Esophagus squamous epithelium (tissue), 5 donors: ENCODE measurements at regions not wholly inside any gene's neighbourhood (a gene's known extent, or its start where the extent isn't known, plus 50 kb on each side); places are given as distances from the start of the nearest gene placed in this dataset.

Experiments used
- DNase-seq: peaks from one replicate; lab custom pipeline; 2025; lab: John Stamatoyannopoulos, UW
- H3K27ac ChIP-seq, 4 donors: fragments of 200-600 bp; sonication (generic); one replicate each; pipeline ENCODE4 v1.5.1; 2016 to 2019; ENCODE audit warnings: mild to moderate bottlenecking in 1 of 4
- H3K27me3 ChIP-seq, 4 donors: fragments of 200-600 bp; sonication (generic); 1 replicate in 3 of 4; 2 replicates in 1 of 4; pipeline versions ENCODE4 v1.5.1 to v1.6.0; 2017 to 2021; ENCODE audit warnings: antibody characterized with exemption in 1 of 4
- H3K36me3 ChIP-seq, 3 donors: fragments of 200-600 bp; sonication (generic); one replicate each; pipeline ENCODE4 v1.5.1; 2016 to 2019
- H3K4me1 ChIP-seq, 3 donors: fragments of 200-600 bp; sonication (generic); one replicate each; pipeline ENCODE4 v1.5.1; 2017 to 2019
- H3K4me3 ChIP-seq, 4 donors: fragments of 200-600 bp; sonication (generic); 1 replicate in 3 of 4; 2 replicates in 1 of 4; pipeline ENCODE4 v1.5.1; 2016 to 2019; ENCODE audit warnings: mild to moderate bottlenecking in 2 of 4, moderate library complexity in 1 of 4
- H3K9me3 ChIP-seq, 3 donors: fragments of 200-600 bp; sonication (generic); one replicate each; pipeline ENCODE4 v1.5.1; 2016 to 2019
- POLR2A ChIP-seq, 4 donors: fragments of 450-650 bp; IDR thresholded peaks; one replicate each; pipeline ENCODE4 v1.6.1; 2017; ENCODE audit warnings: antibody characterized with exemption in 4 of 4, mild to moderate bottlenecking in 4 of 4, moderate library complexity in 3 of 4
- WGBS, 2 donors: methylation state at CpG; one replicate each; pipeline ENCODE4 v1.1.5; 2018; 5-methylcytosine and 5-hydroxymethylcytosine counted together
- intact Hi-C: fragments of 100-400 bp; cut with DNase I; formaldehyde crosslinking; loops from one replicate; pipeline ENCODE4 v1.15.0; 2022
- TF ChIP-seq, protein P1 (sequence below), 6 experiments: fragments of 450-650 bp in 4 of 6; fragments of 200-600 bp in 2 of 6; sonication (generic) in 2 of 6; IDR thresholded peaks; one replicate each; pipeline ENCODE4 v1.5.1; 2016 to 2019; ENCODE audit warnings: antibody characterized with exemption in 6 of 6, mild to moderate bottlenecking in 4 of 6, moderate library complexity in 4 of 6
- donor health status: DM: yes; HTN: yes; CAD: no.

GRCh38 chr11:38143852-38144251 lies 1545.8 kb upstream of the RAG2 start:
- no peak overlapping the region for H3K27ac ChIP-seq
- peaks cover 0 to 17% (median 0%) of the 10 kb centered on the region in 3 donors for H3K9me3 ChIP-seq
- no peaks in the 10 kb centered on the region for H3K36me3 ChIP-seq
- intact Hi-C loops: no loop called here
- DNase-seq: no peak
- H3K27me3 ChIP-seq: no peaks in the 10 kb centered on the region
- no peak overlapping the region for H3K4me3 ChIP-seq
- TF ChIP-seq, protein P1, sequence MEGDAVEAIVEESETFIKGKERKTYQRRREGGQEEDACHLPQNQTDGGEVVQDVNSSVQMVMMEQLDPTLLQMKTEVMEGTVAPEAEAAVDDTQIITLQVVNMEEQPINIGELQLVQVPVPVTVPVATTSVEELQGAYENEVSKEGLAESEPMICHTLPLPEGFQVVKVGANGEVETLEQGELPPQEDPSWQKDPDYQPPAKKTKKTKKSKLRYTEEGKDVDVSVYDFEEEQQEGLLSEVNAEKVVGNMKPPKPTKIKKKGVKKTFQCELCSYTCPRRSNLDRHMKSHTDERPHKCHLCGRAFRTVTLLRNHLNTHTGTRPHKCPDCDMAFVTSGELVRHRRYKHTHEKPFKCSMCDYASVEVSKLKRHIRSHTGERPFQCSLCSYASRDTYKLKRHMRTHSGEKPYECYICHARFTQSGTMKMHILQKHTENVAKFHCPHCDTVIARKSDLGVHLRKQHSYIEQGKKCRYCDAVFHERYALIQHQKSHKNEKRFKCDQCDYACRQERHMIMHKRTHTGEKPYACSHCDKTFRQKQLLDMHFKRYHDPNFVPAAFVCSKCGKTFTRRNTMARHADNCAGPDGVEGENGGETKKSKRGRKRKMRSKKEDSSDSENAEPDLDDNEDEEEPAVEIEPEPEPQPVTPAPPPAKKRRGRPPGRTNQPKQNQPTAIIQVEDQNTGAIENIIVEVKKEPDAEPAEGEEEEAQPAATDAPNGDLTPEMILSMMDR (IDR thresholded peaks at IDR 0.05): no peak
- no peak for TF ChIP-seq POLR2A (IDR thresholded peaks at IDR 0.05)
- WGBS, 2 donors: 56 to 57% methylated on average over 3 of the region's 3 CpGs
- H3K4me1 ChIP-seq: no peaks in the 10 kb centered on the region

- no peaks in the 10 kb centered on the region for H3K4me1 ChIP-seq
- no peak for DNase-seq
- H3K27me3 ChIP-seq: no peaks in the 10 kb centered on the region
- H3K36me3 ChIP-seq: no peaks in the 10 kb centered on the region
- no peak overlapping the region for H3K27ac ChIP-seq
- intact Hi-C loops: no loop called here
- H3K9me3 ChIP-seq: peaks cover 0 to 7% (median 2%) of the 10 kb centered on the region in 3 donors
- WGBS, 2 donors: 80 to 85% methylated on average over 2 of the region's 2 CpGs
- no peak overlapping the region for H3K4me3 ChIP-seq
- TF ChIP-seq, protein P1 (IDR thresholded peaks at IDR 0.05): no peak
- TF ChIP-seq POLR2A (IDR thresholded peaks at IDR 0.05): no peak
Observed at GRCh38 chr11:38138972-38139371, 1540.9 kb upstream of the RAG2 start.

- Histone ChIP-seq H3K36me3 (no peaks in the 10 kb centered on the region), H3K27ac (no peak overlapping the region), H3K9me3 (peaks cover 0 to 7% (median 2%) of the 10 kb centered on the region in 3 donors), H3K4me3 (no peak overlapping the region), H3K4me1 (no peaks in the 10 kb centered on the region), H3K27me3 (no peaks in the 10 kb centered on the region)
- TF ChIP-seq, protein P1 (IDR thresholded peaks at IDR 0.05): no peak
- TF ChIP-seq POLR2A (IDR thresholded peaks at IDR 0.05): no peak
- DNase-seq: no peak
- WGBS, 2 donors: 82 to 85% methylated on average over 5 to 6 of the region's 6 CpGs
- intact Hi-C loops: no loop called here
Observed at GRCh38 chr11:38136887-38137286, 1538.9 kb upstream of the RAG2 start.

GRCh38 chr11:38131535-38131934 lies 1533.5 kb upstream of the RAG2 start:
- no peaks in the 10 kb centered on the region for H3K4me1 ChIP-seq
- 10 to 24% methylated on average over 1 of the region's 1 CpG for WGBS, 2 donors
- peaks cover 0 to 1% (median 0%) of the 10 kb centered on the region in 3 donors for H3K9me3 ChIP-seq
- no peak overlapping the region for H3K27ac ChIP-seq
- H3K27me3 ChIP-seq: no peaks in the 10 kb centered on the region
- no peak for DNase-seq
- TF ChIP-seq POLR2A (IDR thresholded peaks at IDR 0.05): no peak
- TF ChIP-seq, protein P1 (IDR thresholded peaks at IDR 0.05): no peak
- intact Hi-C loops: no loop called here
- H3K4me3 ChIP-seq: no peak overlapping the region
- no peaks in the 10 kb centered on the region for H3K36me3 ChIP-seq

DNA sequence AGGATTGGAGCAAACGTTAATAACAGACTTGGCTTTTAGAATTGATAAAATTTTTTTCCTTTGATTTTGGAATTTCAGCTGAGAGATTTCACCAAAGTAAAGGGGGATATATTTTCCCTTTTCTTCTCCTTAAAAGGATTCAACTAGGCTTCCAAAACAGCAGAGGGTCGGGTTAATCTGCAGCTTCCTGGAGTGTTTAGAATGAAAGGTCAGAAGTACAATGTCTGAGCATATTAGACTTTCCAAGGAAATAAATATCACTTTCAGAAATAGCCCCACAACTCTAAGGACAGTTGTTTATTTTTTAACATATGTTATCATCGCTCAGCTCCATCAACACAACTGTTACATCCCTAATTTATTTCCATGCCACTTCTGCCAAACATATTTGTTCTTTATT lies 1532.9 kb upstream of the RAG2 start:
- H3K4me1 ChIP-seq: no peaks in the 10 kb centered on the region
- no peaks in the 10 kb centered on the region for H3K36me3 ChIP-seq
- no peaks in the 10 kb centered on the region for H3K27me3 ChIP-seq
- no peak overlapping the region for H3K27ac ChIP-seq
- TF ChIP-seq, protein P1 (IDR thresholded peaks at IDR 0.05): no peak
- TF ChIP-seq POLR2A (IDR thresholded peaks at IDR 0.05): no peak
- DNase-seq: no peak
- no peaks in the 10 kb centered on the region for H3K9me3 ChIP-seq
- WGBS, 2 donors: 33 to 36% methylated on average over 3 of the region's 3 CpGs
- H3K4me3 ChIP-seq: no peak overlapping the region
- intact Hi-C loops: no loop called here
